SU-DHL-6 (cell line): ENCODE measurements at regions not wholly inside any gene's neighbourhood (a gene's known extent, or its start where the extent isn't known, plus 50 kb on each side); places are given as distances from the start of the nearest gene placed in this dataset.

ENCODE experiments used
- H2AFZ ChIP-seq: fragments of 200-600 bp; sonication (generic); 2 replicates; pipeline ENCODE4 v1.6.1; 2014; ENCODE audit warnings: low read depth, mild to moderate bottlenecking, moderate library complexity, mixed read lengths, antibody characterized with exemption, low read length; ENCODE audit not compliant: severe bottlenecking
- H3F3A ChIP-seq: fragments of 200-600 bp; shearing (Covaris generic); 2 replicates; pipeline ENCODE4 v1.6.0; 2016; ENCODE audit warnings: antibody characterized with exemption, mild to moderate bottlenecking; ENCODE audit not compliant: insufficient read depth
- H3K27ac ChIP-seq: fragments of 200-600 bp; sonication (generic); 2 replicates; pipeline ENCODE4 v1.5.1; 2016; ENCODE audit warnings: low read depth, mild to moderate bottlenecking, low read length, moderate library complexity, mixed read lengths
- H3K27me3 ChIP-seq: fragments of 200-600 bp; sonication (generic), shearing (Covaris generic); 2 replicates; pipeline ENCODE4 v1.6.0; 2014; ENCODE audit warnings: mild to moderate bottlenecking, low read length
- H3K36me3 ChIP-seq: fragments of 200-600 bp; sonication (generic); 2 replicates; pipeline ENCODE4 v1.6.1; 2014; ENCODE audit warnings: mild to moderate bottlenecking, low read length, mixed read lengths
- H3K4me2 ChIP-seq: fragments of 300-600, 200-600 bp; shearing (Covaris generic), sonication (generic); 2 replicates; pipeline ENCODE4 v1.6.0; 2014; ENCODE audit warnings: low read length, low read depth, mild to moderate bottlenecking; ENCODE audit not compliant: poor library complexity, severe bottlenecking
- H3K4me3 ChIP-seq: fragments of 200-600 bp; sonication (generic); 2 replicates; pipeline ENCODE4 v1.5.1; 2014; ENCODE audit warnings: antibody characterized with exemption, low read length, mild to moderate bottlenecking, mixed read lengths; ENCODE audit not compliant: insufficient read depth, poor library complexity, severe bottlenecking
- H3K79me2 ChIP-seq: fragments of 200-600 bp; sonication (generic); 2 replicates; pipeline ENCODE4 v1.6.1; 2014; ENCODE audit warnings: mild to moderate bottlenecking, low read length, moderate library complexity; ENCODE audit not compliant: insufficient read depth
- H3K9ac ChIP-seq: fragments of 200-600 bp; sonication (generic); 2 replicates; pipeline ENCODE4 v1.7.0; 2014; ENCODE audit warnings: mild to moderate bottlenecking, low read length
- H3K9me2 ChIP-seq: fragments of 200-600 bp; sonication (generic); replicated peaks from 2 replicates; pipeline ENCODE4 v1.6.1; 2014; ENCODE audit warnings: low read length; ENCODE audit not compliant: insufficient read depth
- H3K9me3 ChIP-seq: fragments of 200-600 bp; sonication (generic); 2 replicates; pipeline ENCODE4 v1.6.1; 2014; ENCODE audit warnings: low read length, mixed read lengths; ENCODE audit not compliant: insufficient read depth
- H4K20me1 ChIP-seq: fragments of 200-600 bp; sonication (generic); 2 replicates; pipeline ENCODE4 v1.6.1; 2014; ENCODE audit warnings: low read depth, mild to moderate bottlenecking, antibody characterized with exemption, low read length, moderate library complexity, mixed read lengths
- CTCF ChIP-seq: fragments of 200-600 bp; sonication (generic); IDR thresholded peaks from one replicate; pipeline ENCODE4 v1.5.1; 2017; ENCODE audit warnings: antibody characterized with exemption, mild to moderate bottlenecking, low read length, moderate library complexity; ENCODE audit not compliant: insufficient read depth, poor library complexity, severe bottlenecking
- EZH2phosphoT487 ChIP-seq: fragments of 200-600 bp; sonication (generic), shearing (Covaris generic); conservative IDR thresholded peaks from 2 replicates; pipeline ENCODE4 v1.6.1; 2018; ENCODE audit warnings: mild to moderate bottlenecking, antibody characterized with exemption, low read length, moderate library complexity, mixed read lengths

DNA sequence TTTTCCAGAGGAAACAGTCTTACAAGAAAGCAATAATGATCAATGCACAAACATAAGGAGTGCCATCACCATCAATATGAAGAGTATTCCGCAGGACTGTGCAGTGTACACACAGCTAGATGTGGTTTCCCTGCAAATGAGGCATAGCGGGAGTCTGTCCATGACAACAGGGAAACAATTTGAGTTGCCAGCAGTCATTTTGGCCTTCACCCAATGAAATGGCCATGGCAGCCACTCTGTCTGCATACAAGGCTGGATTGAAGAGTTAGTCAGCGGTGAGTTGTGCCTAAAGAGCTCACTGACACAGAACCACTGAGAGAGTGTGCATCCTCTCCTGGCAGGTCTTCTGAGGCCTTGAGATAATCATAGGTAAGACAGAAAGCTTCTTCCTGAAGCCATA lies 303.3 kb downstream of the IPMK start:
- H3K9me2 ChIP-seq, result no peaks in the 10 kb centered on the region
- no peaks in the 10 kb centered on the region for H3K27me3 ChIP-seq
- no peaks in the 10 kb centered on the region for H4K20me1 ChIP-seq
- H3K79me2 ChIP-seq, result no peaks in the 10 kb centered on the region
- H3F3A ChIP-seq, result no peaks in the 10 kb centered on the region
- no peak overlapping the region for H3K9ac ChIP-seq
- H3K27ac ChIP-seq, result no peak overlapping the region
- no peaks in the 10 kb centered on the region for H3K9me3 ChIP-seq
- no peak overlapping the region for H2AFZ ChIP-seq
- TF ChIP-seq EZH2phosphoT487 (no peak), CTCF (no peak)
- H3K36me3 ChIP-seq, result no peaks in the 10 kb centered on the region
- H3K4me2 ChIP-seq, result no peak overlapping the region
- no peak overlapping the region for H3K4me3 ChIP-seq

DNA sequence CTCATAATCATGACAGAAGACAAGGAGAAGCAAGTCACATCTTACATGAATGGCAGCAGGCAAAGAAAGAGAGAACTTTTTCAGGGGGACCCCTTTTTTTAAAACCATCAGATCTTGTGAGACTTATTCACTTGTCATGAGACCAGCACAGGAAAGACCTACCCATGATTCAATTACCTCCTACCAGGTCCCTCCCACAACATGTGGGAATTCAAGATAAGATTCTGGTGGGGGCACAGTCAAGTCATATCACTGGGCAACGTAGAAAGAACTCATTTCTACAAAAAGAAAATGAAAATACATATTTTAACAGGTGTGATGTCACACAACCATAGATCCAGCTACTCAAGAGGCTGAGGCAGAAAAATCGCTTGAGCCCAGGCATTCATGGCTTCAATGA lies 304.1 kb downstream of the IPMK start:
- Histone ChIP-seq H3K9ac (no peak overlapping the region), H3K4me3 (no peak overlapping the region), H3F3A (no peaks in the 10 kb centered on the region), H3K4me2 (no peak overlapping the region), H4K20me1 (no peaks in the 10 kb centered on the region), H3K9me3 (no peaks in the 10 kb centered on the region), H3K36me3 (no peaks in the 10 kb centered on the region), H3K9me2 (no peaks in the 10 kb centered on the region), H2AFZ (no peak overlapping the region), H3K27ac (no peak overlapping the region), H3K79me2 (no peaks in the 10 kb centered on the region), H3K27me3 (no peaks in the 10 kb centered on the region)
- no peak for TF ChIP-seq CTCF
- no peak for TF ChIP-seq EZH2phosphoT487

DNA sequence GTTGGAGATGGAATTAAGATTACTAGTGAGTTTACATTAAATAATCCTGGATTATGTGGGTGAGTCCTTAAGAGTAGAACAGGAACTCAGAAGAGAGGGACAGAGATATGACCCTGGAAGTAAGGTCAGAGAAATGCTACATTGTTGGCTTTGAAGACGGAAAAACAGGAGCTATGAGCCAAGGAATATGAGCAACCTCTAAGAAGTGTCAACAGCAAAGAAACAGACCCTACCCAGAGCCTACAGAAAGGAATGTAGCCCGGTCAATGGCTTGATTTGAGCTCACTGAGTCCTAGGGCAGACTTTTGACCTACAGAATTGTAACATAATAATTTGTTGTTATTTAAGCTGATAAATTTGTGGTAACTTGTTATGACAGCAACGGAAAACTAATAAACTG lies 304.9 kb downstream of the IPMK start:
- TF ChIP-seq CTCF, result no peak
- no peak for TF ChIP-seq EZH2phosphoT487
- Histone ChIP-seq H3K9me3 (no peaks in the 10 kb centered on the region), H3K9ac (no peak overlapping the region), H4K20me1 (no peaks in the 10 kb centered on the region), H3K4me2 (no peak overlapping the region), H3K9me2 (no peaks in the 10 kb centered on the region), H3K27me3 (no peaks in the 10 kb centered on the region), H2AFZ (no peak overlapping the region), H3F3A (no peaks in the 10 kb centered on the region), H3K36me3 (no peaks in the 10 kb centered on the region), H3K4me3 (no peak overlapping the region), H3K79me2 (no peaks in the 10 kb centered on the region), H3K27ac (no peak overlapping the region)

- H3K9me2 ChIP-seq, result no peaks in the 10 kb centered on the region
- H4K20me1 ChIP-seq, result no peaks in the 10 kb centered on the region
- H3K9me3 ChIP-seq, result no peaks in the 10 kb centered on the region
- no peak overlapping the region for H2AFZ ChIP-seq
- H3K79me2 ChIP-seq, result no peaks in the 10 kb centered on the region
- no peaks in the 10 kb centered on the region for H3K36me3 ChIP-seq
- H3K4me3 ChIP-seq, result no peak overlapping the region
- no peak overlapping the region for H3K9ac ChIP-seq
- TF ChIP-seq CTCF, result no peak
- TF ChIP-seq EZH2phosphoT487, result no peak
- H3K27ac ChIP-seq, result no peak overlapping the region
- no peaks in the 10 kb centered on the region for H3F3A ChIP-seq
- H3K4me2 ChIP-seq, result no peak overlapping the region
- H3K27me3 ChIP-seq, result no peaks in the 10 kb centered on the region
These were observed 306.2 kb downstream of the IPMK start for GRCh38 chr10:57961487-57961886.
